GM10266 (cell line): ENCODE measurements at regions not wholly inside any gene's neighbourhood (a gene's known extent, or its start where the extent isn't known, plus 50 kb on each side); places are given as distances from the start of the nearest gene placed in this dataset.

ENCODE experiments used
- DNase-seq: peaks from one replicate; pipeline ENCODE4 v3.0.0; 2012; ENCODE audit errors: extremely low spot score
- TF ChIP-seq, protein P1 (sequence below): IDR thresholded peaks from 2 replicates; pipeline ENCODE4 v1.5.1; 2012; ENCODE audit warnings: mild to moderate bottlenecking, low read depth; ENCODE audit not compliant: control insufficient read depth, insufficient read depth; ENCODE audit errors: missing control alignments

DNA sequence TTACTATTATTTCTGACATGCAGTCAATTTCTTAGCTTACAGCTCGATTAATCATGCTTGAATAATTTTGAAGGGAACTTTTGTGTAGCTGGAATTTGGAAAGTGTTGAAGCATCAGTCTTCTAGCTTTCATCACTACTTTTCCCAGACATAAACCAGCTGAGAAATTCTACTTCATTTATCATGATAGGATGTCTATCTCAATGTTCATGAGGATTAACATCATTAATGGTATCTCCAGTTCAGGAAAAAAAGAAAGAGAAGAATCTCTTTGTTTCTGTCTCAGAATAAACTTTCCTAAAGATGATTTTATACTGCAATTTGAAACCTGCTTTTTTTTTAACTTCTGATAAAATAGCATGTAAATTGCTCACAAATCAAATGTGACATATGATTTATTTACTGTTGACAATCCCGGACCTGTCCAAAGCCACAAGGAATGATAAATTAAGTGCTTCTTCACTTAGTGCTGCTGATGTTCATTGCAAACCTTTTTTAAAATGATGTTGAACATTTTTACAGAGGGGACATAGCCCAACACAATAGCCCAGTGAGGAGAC lies 412.1 kb upstream of the CLINT1 start:
- no peak for DNase-seq
- TF ChIP-seq, protein P1, sequence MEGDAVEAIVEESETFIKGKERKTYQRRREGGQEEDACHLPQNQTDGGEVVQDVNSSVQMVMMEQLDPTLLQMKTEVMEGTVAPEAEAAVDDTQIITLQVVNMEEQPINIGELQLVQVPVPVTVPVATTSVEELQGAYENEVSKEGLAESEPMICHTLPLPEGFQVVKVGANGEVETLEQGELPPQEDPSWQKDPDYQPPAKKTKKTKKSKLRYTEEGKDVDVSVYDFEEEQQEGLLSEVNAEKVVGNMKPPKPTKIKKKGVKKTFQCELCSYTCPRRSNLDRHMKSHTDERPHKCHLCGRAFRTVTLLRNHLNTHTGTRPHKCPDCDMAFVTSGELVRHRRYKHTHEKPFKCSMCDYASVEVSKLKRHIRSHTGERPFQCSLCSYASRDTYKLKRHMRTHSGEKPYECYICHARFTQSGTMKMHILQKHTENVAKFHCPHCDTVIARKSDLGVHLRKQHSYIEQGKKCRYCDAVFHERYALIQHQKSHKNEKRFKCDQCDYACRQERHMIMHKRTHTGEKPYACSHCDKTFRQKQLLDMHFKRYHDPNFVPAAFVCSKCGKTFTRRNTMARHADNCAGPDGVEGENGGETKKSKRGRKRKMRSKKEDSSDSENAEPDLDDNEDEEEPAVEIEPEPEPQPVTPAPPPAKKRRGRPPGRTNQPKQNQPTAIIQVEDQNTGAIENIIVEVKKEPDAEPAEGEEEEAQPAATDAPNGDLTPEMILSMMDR = no peak

DNA sequence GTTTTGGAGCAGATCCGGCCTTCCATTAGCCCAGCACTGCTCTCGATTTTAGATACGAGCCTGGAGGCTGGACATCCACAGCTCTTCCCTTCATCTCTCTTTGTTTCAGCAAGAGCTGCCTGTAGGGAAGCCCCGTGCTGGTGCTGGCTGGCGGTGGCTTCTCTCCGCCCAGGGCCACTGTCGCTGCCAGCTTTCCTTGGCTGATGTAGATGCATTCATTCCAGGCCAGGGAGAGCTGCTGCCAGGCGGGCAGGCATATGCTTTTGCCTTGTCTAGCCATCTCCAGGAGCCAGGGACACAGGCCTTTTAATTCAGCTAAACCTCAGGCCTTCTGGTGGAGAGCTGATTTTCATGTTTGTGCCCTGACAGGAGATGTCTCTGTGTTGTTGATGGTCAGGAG lies 409.3 kb upstream of the CLINT1 start:
- TF ChIP-seq, protein P1 = no peak
- no peak for DNase-seq

DNA sequence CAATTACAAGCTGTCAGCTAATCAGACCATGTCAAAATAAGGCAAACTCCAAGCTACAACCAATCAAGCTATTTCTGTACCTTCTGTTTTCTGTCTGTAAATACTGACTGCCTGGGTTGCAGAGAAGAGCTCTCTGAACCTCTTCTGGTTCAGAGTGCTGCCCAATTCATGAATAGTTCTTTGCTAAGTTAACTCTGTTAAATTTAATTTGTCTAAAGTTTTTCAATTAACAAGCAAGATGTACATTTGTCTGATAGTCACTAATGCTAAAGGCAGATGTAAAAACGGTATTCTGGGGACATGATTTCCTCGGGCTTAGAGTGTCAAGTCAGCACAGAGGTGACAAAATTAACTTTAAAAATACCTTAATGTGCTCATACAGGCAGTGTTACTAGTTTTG lies 408.3 kb upstream of the CLINT1 start:
- TF ChIP-seq, protein P1 = no peak
- no peak for DNase-seq

DNA sequence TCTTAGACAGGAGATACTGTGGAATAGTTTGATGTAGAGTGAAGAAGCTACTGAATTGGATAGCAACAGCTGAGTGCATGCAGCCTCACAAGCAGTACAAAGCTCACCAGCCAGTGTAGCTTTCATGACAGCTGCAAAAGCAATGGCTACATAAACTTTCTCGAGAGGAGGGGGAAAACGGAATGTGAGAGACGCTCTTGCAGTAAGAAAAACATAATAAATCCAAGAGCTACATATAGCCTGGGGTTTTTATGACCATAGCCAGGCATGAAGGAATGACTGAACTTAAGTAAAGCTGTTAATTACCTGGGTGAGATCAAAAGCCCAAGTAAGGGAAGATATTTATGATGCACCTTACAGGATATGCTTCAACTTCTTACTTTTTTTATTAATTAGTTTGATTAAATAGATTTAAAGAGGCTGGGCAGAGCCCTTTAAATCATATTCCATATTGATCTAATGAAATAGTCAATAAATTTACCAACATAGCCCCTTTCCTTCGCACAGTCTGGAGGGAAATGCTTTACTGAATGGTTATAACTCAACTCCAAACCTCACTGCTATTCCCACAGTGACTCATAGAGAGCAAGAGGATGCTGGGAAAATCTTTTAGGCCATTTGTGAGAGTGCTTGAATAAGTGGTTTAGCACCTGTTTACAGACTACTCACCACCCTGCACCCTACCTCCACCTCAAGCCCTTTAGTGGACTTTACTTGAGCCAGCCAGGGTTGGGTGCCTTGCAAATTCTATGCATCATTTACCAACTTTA lies 407.2 kb upstream of the CLINT1 start:
- TF ChIP-seq, protein P1 = no peak
- no peak for DNase-seq

DNA sequence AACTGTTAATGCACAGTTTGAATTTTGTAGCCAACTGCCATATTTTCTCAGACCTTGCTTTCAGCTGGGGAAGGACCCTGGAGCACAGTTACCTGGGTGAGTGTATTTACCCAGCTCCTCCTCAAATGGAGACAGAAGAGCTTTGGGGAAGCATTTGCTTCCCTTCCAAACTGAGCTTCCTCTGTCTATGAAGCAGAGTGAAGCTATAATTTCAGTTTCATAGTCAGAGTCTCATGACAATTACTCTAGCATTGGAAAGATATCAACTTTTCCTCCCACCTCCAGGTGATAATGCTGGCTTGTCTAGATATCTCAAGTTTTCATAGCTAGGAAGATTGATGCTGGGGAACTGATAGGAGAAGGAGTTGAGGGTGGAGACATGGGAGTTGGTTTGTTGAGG lies 406.4 kb upstream of the CLINT1 start:
- TF ChIP-seq, protein P1 = no peak

DNA sequence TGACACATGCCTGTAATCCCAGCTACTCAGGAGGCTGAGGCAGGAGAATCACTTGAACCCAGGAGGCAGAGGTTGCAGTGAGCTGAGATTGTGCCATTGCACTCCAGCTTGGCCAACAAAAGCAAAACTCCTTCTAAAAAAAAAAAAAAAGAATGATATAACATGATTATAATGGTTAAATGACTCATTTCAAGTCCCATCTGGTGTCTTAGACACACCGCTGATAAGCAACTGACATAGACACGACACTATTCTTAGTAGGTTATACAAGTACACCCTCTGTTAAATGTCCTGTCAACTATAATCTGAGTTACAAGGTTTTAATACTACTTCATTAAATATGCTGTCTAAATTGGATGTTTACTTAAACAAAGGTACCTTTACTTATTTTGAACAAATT lies 405.3 kb upstream of the CLINT1 start:
- TF ChIP-seq, protein P1 = no peak
- no peak for DNase-seq

More for the DNA sequence above, 406.4 kb upstream of the CLINT1 start:
- no peak for DNase-seq

DNA sequence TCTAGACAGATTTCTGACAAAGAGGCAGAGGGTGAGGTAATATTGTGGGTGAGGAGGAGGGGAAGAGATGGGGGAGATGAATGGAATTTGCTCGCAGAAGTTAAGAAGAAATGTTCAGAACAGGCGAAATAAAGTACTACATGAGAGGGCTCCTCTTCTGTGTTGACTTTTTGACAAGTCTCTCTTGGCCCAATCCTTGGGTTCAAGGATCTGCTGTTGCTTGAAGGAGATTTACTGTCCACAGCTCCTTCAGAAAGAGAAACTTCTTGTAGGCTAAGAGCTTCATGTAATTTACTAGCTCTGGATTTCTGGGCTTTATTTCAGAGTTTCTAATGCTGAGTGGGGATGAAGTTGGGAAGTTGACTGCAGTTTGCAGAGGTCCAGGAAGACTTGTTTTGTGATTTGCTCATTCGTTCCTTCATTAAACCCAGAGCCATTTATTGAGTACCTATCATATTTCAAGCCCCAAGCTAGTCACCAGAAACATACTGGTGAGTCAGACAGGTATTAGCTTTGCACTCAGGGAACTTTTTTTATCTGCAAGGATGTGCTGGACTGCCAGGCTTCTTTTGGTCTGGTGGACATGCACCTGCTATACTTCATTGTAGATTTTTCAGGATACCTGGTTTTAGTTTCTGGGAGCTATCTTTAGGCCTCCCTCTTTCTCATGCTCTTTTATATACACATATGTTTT lies 402.9 kb upstream of the CLINT1 start:
- TF ChIP-seq, protein P1 = no peak
- DNase-seq = no peak
